ENCODE measurements at regions not wholly inside any gene's neighbourhood (a gene's known extent, or its start where the extent isn't known, plus 50 kb on each side); places are given as distances from the start of the nearest gene placed in this dataset.
"Not testable (repeated sequence)": the region's sequence is repeated elsewhere in the genome, so short reads cannot be mapped to it uniquely, and the experiment has no call there.

GRCh38 chr12:90690120-90690519 is 264.9 kb downstream of the CCER1 start:
- no peak for DNase-seq (ENCODE audit: low read depth)

DNA sequence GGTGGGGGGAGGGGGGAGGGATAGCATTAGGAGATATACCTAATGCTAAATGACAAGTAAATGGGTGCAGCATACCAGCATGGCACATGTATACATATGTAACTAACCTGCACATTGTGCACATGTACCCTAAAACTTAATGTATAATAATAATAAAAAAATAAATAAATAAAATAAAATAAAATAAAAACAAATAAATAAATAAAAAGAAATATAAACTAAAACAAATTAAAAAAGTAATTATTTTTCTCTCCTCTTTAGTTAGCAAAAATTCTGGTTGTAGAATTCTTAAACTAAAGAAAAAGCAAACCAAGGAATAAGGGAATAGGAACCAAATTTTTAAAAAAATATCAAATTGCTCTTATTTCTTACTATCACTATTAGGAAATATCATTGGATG is 267.3 kb downstream of the CCER1 start:
- not testable (repeated sequence) for DNase-seq (ENCODE audit: low read depth)

- no peak for DNase-seq (ENCODE audit: low read depth)
These were observed 271.1 kb downstream of the CCER1 start for GRCh38 chr12:90683871-90684270.

GRCh38 chr12:90682398-90682797 is 272.6 kb downstream of the CCER1 start:
- DNase-seq (ENCODE audit: low read depth): no peak

GRCh38 chr12:90679674-90680073 is 275.3 kb downstream of the CCER1 start:
- DNase-seq (ENCODE audit: low read depth): no peak

DNA sequence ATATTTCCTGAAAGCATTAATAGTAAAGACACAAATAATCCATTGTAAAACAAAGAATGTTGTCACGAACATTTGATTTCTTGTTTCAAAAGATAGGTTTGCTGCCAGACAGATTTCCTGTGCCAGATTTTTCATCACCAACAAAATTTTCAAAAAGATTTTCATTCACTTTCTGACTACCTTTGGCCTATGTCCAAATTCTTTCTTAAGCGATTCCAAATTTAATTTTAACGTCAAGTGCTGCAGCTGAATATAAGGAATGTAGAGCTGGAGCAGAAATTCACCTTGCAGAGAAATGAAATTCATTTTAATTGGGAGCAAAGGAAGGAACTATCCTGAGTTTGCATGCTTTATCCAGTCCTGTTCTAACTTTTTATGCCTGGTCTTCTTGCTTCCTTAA is 277.4 kb downstream of the CCER1 start:
- no peak for DNase-seq (ENCODE audit: low read depth)

GRCh38 chr12:90677055-90677454 is 277.9 kb downstream of the CCER1 start:
- DNase-seq (ENCODE audit: low read depth): no peak

DNA sequence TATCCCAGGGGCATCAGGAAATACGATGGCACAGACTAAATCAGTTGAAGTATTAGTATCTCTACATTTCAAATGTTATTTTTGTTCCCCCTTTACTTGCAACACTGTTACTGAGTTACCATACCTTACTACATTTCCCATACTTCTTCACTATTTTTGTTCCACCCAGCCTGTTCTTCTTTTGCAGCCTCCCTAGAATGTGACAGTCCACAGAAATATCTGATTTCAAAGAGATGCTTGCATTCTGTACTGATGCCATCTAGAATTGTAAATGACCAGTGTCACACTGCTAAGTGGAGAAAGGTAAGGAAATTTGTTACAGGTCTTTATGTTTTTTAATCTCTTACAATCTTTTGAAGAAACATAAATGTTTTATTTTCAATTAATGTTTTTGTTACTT is 279.9 kb downstream of the CCER1 start:
- DNase-seq (ENCODE audit: low read depth): no peak

- DNase-seq (ENCODE audit: low read depth): no peak
These were observed 282.9 kb downstream of the CCER1 start for GRCh38 chr12:90672081-90672480.

DNA sequence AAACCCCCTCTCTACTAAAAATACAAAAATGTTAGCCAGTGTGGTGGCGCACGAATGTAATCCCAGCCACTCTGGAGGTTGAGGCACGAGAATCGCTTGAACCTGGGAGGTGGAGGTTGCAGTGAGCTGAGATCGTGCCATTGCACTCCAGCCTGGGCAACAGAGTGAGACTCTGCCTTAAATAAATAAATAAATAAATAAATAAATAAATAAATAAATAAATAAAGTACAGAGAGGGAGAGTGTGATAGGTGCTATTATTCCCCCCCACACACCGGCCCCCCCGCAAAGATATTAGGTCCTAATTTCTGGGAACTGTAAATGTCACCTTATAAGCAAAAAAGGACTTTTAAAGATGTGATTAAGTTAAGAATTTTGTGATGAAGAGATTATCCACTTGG is 291.0 kb downstream of the CCER1 start:
- not testable (repeated sequence) for DNase-seq (ENCODE audit: low read depth)

DNA sequence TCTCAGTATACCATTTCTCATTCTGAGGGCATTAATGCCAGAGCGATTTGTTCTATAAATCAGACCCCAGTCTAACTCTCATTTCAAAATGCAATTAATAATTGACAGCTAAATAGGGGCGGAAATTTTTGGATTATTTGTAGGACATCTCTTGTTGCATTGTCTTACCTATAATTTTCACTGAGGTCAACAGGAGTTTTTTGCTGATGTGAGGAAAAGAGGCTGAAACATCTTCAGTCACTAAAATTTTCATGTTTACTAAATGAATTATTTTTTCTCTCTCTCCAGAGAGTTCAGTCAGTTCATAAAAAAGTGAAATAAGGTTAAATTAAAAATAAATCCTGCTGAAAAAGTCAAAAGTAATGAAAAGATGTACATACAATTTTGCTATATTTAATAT is 295.9 kb downstream of the CCER1 start:
- DNase-seq (ENCODE audit: low read depth): no peak

GRCh38 chr12:90653040-90653439 is 301.9 kb downstream of the CCER1 start:
- no peak for DNase-seq (ENCODE audit: low read depth)

GRCh38 chr12:90652280-90652679 is 302.7 kb downstream of the CCER1 start:
- no peak for DNase-seq (ENCODE audit: low read depth)

GRCh38 chr12:90645181-90645580 is 309.8 kb downstream of the CCER1 start:
- DNase-seq (ENCODE audit: low read depth): no peak

DNA sequence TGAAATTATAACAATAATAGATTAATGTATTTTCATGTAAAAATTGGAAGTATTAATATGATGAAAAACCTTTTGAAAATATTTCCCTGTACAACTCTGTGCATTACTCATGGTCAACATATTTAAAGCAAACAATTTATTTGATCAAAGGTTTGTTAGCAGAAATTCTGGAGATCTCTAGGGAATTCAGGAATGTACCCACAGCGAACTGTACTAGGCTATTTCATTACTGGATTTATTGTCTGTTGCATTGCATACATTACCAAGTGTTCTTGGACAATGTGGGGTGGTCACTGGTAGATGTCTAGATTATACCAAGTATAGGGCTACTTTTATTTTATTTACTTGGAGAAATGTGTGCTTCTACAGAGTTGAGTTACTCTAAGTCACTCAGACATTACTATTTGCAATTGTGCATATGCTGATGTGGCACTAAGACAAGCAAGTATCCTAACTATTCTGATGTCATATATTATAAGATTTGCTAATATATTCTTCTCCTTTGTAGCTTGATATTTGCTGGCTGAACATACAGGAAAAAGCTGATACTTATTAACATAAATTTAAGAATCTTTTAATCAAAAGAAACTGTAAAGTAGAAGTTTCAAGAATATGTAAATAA is 323.3 kb downstream of the CCER1 start:
- no peak for DNase-seq (ENCODE audit: low read depth)

DNA sequence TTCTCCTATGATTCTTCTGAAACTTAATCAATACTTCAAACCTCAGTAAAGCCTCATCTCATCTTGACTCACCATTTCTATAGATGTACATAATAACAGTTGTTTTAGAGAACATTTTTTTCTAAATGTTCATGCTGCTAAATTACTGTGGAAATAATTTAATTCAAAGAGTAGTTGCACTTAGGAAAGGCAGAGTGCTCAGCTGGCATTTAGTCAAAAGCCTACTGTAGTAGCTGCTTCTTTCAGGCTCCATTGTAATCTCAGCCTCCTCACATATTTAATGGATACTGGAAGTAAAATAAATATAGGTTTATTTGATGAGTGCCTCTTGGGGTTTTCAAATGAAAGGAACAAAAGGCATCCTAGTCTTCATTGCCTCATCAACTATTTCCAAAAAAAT is 325.0 kb downstream of the CCER1 start:
- DNase-seq (ENCODE audit: low read depth): no peak

DNA sequence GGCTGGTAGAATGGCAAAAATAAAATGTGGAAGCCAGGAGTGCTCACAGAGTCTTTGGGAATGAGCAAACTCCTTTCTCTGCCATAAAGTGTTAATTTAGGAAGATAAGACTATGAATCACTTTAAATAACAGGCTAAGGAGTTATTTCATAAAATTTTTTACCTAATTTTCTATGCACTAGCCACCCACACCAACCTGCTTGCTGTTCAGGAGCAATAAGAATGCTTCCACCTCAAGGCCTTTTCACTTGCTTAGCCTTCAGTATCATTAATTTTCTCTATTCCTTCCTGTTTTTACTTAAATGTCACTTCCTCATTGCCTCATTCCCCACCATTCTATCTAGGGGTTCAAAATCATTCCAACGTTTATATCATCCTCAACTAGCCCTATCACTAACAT is 326.8 kb downstream of the CCER1 start:
- DNase-seq (ENCODE audit: low read depth): no peak

GRCh38 chr12:90627180-90627896 is 327.6 kb downstream of the CCER1 start:
- no peak for DNase-seq (ENCODE audit: low read depth)

DNA sequence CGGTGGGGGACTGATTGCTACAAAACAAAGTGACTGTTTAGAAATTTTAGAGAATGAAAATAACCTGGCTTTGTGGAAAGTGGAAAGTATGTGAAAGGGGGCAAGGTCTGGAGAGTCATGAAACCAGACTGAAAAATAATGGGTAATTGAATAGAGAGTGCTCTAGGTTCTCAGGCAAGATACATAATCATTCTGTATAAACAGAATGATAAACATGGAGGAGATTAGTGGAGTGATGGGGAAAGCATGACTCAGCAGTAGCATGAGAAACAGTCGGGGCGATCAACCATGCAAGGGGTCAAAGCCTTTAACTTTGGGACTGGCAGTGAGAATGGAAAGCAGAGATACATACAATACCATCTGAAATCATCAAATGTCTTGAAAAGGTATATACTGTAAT is 332.5 kb downstream of the CCER1 start:
- no peak for DNase-seq (ENCODE audit: low read depth)

DNA sequence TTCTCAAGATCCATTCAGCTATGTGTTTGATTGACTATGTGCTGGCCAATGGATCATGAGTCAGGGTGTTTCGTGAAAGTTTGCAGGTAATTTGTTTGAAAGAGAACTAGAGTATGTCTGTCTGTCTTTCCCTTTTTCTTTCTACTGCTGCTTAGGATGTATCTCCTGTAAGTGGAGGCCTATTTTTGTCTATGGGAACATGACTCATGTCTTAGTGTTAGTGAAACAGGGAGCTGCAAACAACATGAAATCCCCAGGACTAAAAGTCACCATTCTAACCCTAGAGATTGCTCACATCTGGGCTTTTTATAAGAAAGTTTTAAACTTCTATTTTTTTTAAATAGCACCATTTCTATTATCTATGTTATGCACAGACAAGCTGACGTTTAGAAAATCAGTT is 333.0 kb downstream of the CCER1 start:
- DNase-seq (ENCODE audit: low read depth): no peak

DNA sequence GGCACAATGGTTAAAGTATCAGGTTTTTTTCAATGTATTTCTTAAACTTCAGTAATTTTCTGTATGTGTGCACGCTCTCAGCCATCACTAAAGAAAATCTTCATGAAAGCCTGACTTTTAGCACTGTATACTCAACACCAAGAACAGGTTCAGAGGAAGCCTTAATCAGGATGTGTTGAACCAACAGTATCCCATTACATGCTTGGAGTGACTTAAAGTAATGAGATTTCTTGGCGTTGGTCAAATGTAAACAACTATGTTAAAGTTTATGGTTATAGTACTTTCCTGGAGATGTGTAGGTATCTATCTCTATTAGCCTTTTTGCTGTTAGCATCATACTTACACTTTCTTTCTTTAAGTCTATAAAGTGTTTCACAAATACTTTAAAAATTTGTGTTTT is 335.0 kb downstream of the CCER1 start:
- no peak for DNase-seq (ENCODE audit: low read depth)

DNA sequence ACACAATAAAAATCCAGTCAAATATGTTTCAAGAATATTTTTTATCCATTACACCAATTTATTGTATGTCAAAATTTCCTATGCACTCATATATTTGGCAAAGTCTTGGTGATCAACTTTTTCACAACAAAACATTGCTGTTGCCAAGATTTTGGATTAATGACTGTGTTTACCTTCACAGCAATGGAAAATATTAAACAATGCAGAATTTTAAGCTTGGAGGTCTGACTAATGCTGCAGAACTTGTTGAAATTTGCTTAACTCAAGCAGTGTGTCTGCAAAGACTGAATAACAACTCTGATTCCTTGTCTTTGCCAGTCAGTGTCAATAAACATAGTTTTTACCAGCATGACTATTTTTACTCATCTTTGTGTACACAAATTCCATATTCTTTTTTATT is 336.4 kb downstream of the CCER1 start:
- DNase-seq (ENCODE audit: low read depth): no peak

DNA sequence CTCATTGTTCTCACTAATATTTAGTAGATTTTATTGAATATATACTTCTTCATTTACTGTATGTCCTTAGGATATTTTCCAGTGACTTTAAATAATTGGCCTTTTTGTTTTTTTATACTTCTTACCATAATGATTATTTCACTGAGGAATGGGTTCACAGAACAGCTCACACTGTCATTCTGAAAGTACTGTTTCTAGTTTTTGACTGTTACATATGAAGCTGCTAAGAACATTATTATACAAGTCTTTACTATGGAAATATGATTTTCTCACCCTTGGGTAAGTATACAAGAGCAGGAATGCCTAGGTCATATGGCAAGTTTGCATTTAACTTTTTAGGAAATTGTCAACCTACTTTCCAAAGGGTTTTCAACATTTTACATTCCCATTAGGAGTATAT is 343.1 kb downstream of the CCER1 start:
- DNase-seq (ENCODE audit: low read depth): no peak

DNA sequence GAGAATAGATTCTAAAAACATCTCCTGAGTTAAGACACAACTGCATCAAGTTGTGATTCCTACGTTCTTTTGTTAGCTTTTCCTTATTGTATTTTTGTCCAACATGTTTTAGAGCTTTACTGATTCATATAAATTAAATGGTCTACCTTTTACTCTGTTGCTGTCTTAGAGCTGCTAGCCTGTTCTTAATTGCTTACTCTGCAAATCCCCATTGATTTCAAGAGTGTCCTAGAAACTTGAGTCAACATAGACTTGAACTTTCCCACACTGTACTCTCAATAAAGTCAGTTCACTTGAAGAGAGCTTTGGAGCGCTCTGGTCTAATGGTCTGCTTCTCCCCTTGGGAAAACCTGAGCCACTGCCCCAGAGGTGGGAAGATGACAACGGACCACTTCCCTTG is 343.9 kb downstream of the CCER1 start:
- no peak for DNase-seq (ENCODE audit: low read depth)
